Thyroid gland (tissue), 4 donors: ENCODE measurements at regions not wholly inside any gene's neighbourhood (a gene's known extent, or its start where the extent isn't known, plus 50 kb on each side); places are given as distances from the start of the nearest gene placed in this dataset.

Source experiments
- CTCF ChIP-seq, 6 experiments: fragments of 200-600 bp in 3 of 6; fragments of 450-650 bp in 3 of 6; sonication (generic) in 3 of 6; IDR thresholded peaks; one replicate each; pipeline ENCODE4 v1.5.1; 2016 to 2019; ENCODE audit warnings: antibody characterized with exemption in 6 of 6, mild to moderate bottlenecking in 2 of 6, inconsistent platforms in 1 of 6, moderate library complexity in 1 of 6
- POLR2A ChIP-seq, 2 donors: fragments of 450-650 bp; IDR thresholded peaks; one replicate each; pipeline ENCODE4 v1.6.1; 2017; ENCODE audit warnings: antibody characterized with exemption in 2 of 2, mild to moderate bottlenecking in 2 of 2, moderate library complexity in 1 of 2

- TF ChIP-seq POLR2A (IDR thresholded peaks at IDR 0.05) (no peak), CTCF (IDR thresholded peaks at IDR 0.05) (no peak)
These were observed 478.2 kb downstream of the NTRK3 start for GRCh38 chr15:87778358-87778757.
